ACC112 (cell line): ENCODE measurements at regions not wholly inside any gene's neighbourhood (a gene's known extent, or its start where the extent isn't known, plus 50 kb on each side); places are given as distances from the start of the nearest gene placed in this dataset.

ENCODE experiments used
- H2AFZ ChIP-seq: fragments of 200-600 bp; sonication (generic); one replicate; pipeline ENCODE4 v1.6.0; 2017; ENCODE audit warnings: antibody characterized with exemption, low read length; ENCODE audit not compliant: unreplicated experiment
- H3K27ac ChIP-seq: fragments of 200-600 bp; sonication (generic); 2 replicates; pipeline ENCODE4 v1.5.1; 2014; ENCODE audit warnings: low read depth, mild to moderate bottlenecking, antibody characterized with exemption, low read length, moderate library complexity
- H3K27me3 ChIP-seq: fragments of 200-600 bp; sonication (generic); 2 replicates; pipeline ENCODE4 v1.6.1; 2014; ENCODE audit warnings: mild to moderate bottlenecking, antibody characterized with exemption, low read length, moderate library complexity, mixed read lengths; ENCODE audit not compliant: insufficient read depth
- H3K36me3 ChIP-seq: fragments of 200-600 bp; sonication (generic); 2 replicates; pipeline ENCODE4 v1.6.1; 2016; ENCODE audit warnings: mild to moderate bottlenecking, antibody characterized with exemption, low read length, moderate library complexity, mixed read lengths; ENCODE audit not compliant: insufficient read depth
- H3K4me1 ChIP-seq: fragments of 200-600 bp; sonication (generic); one replicate; pipeline ENCODE4 v1.6.1; 2016; ENCODE audit warnings: low read length, mixed read lengths; ENCODE audit not compliant: insufficient read depth, unreplicated experiment, control insufficient read depth
- H3K4me3 ChIP-seq: fragments of 200-600 bp; sonication (generic); 2 replicates; pipeline ENCODE4 v1.5.1; 2014; ENCODE audit warnings: mild to moderate bottlenecking, low read depth, low read length
- H3K79me2 ChIP-seq: fragments of 200-600 bp; sonication (generic); one replicate; pipeline ENCODE4 v1.6.0; 2016; ENCODE audit warnings: low read length; ENCODE audit not compliant: control insufficient read depth, unreplicated experiment, insufficient read depth

GRCh38 chr21:20611008-20611407 lies 387.2 kb upstream of the NCAM2 start:
- no peak overlapping the region for H2AFZ ChIP-seq
- H3K4me3 ChIP-seq = no peak overlapping the region
- no peaks in the 10 kb centered on the region for H3K79me2 ChIP-seq
- no peak overlapping the region for H3K27ac ChIP-seq
- H3K27me3 ChIP-seq = no peaks in the 10 kb centered on the region
- no peaks in the 10 kb centered on the region for H3K36me3 ChIP-seq
- no peaks in the 10 kb centered on the region for H3K4me1 ChIP-seq

DNA sequence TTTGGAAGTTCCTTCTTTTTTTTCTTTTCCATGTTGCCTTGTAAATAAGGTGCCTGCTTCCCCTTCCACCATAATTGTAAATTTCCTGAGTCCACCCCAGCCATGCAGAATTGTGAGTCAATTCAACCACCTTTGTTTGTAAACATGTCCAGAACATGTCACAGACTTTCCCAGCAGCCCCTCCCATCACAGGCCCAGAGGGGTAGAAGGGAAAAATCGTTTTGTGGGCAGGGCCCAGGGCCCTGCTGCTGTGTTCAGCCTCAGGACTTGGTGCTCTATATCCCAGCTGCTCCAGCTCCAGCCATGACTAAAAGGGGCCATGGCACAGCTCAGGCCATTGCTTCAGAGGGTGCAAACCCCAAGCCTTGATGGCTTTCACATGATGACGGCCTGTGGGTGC lies 384.6 kb upstream of the NCAM2 start:
- no peak overlapping the region for H2AFZ ChIP-seq
- H3K27ac ChIP-seq = no peak overlapping the region
- H3K36me3 ChIP-seq = no peaks in the 10 kb centered on the region
- H3K4me3 ChIP-seq = no peak overlapping the region
- H3K79me2 ChIP-seq = no peaks in the 10 kb centered on the region
- no peaks in the 10 kb centered on the region for H3K27me3 ChIP-seq
- H3K4me1 ChIP-seq = no peaks in the 10 kb centered on the region

DNA sequence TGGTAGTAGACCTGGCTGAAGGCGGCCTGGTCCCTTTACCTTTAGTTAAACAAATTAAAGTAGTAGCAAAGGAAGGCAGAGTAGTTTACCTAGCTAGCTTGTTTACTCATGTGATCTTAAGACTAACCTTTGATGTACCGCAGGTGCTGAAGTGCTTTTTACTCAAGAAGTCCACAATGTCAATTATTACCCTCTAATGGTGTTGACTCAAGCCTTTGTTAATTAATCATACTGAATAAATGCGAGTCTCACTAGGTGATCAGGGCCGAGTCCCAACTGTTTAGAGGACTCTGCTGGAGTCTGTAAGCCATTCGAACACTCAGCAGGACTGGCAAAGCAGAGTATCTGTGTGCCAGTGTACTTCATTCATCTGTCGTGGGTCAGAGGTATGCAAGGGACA lies 381.1 kb upstream of the NCAM2 start:
- Histone ChIP-seq H3K4me1 (no peaks in the 10 kb centered on the region), H3K27me3 (no peaks in the 10 kb centered on the region), H3K79me2 (no peaks in the 10 kb centered on the region), H3K36me3 (no peaks in the 10 kb centered on the region), H2AFZ (no peak overlapping the region), H3K4me3 (no peak overlapping the region), H3K27ac (no peak overlapping the region)

GRCh38 chr21:20618878-20619277 lies 379.3 kb upstream of the NCAM2 start:
- H3K79me2 ChIP-seq = no peaks in the 10 kb centered on the region
- no peak overlapping the region for H2AFZ ChIP-seq
- no peak overlapping the region for H3K27ac ChIP-seq
- H3K27me3 ChIP-seq = no peaks in the 10 kb centered on the region
- no peak overlapping the region for H3K4me3 ChIP-seq
- H3K36me3 ChIP-seq = no peaks in the 10 kb centered on the region
- no peaks in the 10 kb centered on the region for H3K4me1 ChIP-seq

GRCh38 chr21:20627594-20627993 lies 370.6 kb upstream of the NCAM2 start:
- Histone ChIP-seq H3K36me3 (no peaks in the 10 kb centered on the region), H3K27me3 (no peaks in the 10 kb centered on the region), H3K4me3 (no peak overlapping the region), H3K4me1 (no peaks in the 10 kb centered on the region), H2AFZ (no peak overlapping the region), H3K79me2 (no peaks in the 10 kb centered on the region), H3K27ac (no peak overlapping the region)

- H3K27me3 ChIP-seq = no peaks in the 10 kb centered on the region
- H3K4me1 ChIP-seq = no peaks in the 10 kb centered on the region
- H3K4me3 ChIP-seq = no peak overlapping the region
- H2AFZ ChIP-seq = no peak overlapping the region
- no peaks in the 10 kb centered on the region for H3K79me2 ChIP-seq
- H3K27ac ChIP-seq = no peak overlapping the region
- no peaks in the 10 kb centered on the region for H3K36me3 ChIP-seq
These were observed 366.6 kb upstream of the NCAM2 start for GRCh38 chr21:20631633-20632032.

DNA sequence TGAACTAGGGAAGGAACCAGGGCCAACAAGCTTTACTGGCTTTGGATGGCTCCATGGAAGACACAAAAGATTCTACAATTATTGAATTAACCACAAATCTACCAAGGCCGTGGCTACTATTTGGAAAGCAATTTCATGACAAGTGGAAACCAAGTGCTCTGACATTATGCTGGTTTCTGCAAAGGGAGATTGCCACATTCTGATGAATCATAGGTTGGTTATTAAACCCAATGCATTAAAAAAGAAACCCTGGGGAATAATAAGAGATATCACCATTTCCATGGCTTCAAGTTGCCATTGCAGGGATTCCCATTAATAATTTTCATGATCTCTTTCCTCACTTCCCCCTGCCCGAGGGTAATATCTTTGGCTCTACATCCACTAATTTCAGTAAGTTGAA lies 359.2 kb upstream of the NCAM2 start:
- H3K27ac ChIP-seq = no peak overlapping the region
- no peak overlapping the region for H3K4me3 ChIP-seq
- H3K36me3 ChIP-seq = no peaks in the 10 kb centered on the region
- no peaks in the 10 kb centered on the region for H3K4me1 ChIP-seq
- H3K79me2 ChIP-seq = no peaks in the 10 kb centered on the region
- no peak overlapping the region for H2AFZ ChIP-seq
- H3K27me3 ChIP-seq = no peaks in the 10 kb centered on the region

GRCh38 chr21:20641241-20641640 lies 357.0 kb upstream of the NCAM2 start:
- H3K79me2 ChIP-seq = no peaks in the 10 kb centered on the region
- no peaks in the 10 kb centered on the region for H3K4me1 ChIP-seq
- H3K36me3 ChIP-seq = no peaks in the 10 kb centered on the region
- no peaks in the 10 kb centered on the region for H3K27me3 ChIP-seq
- H3K4me3 ChIP-seq = no peak overlapping the region
- H2AFZ ChIP-seq = no peak overlapping the region
- H3K27ac ChIP-seq = no peak overlapping the region

DNA sequence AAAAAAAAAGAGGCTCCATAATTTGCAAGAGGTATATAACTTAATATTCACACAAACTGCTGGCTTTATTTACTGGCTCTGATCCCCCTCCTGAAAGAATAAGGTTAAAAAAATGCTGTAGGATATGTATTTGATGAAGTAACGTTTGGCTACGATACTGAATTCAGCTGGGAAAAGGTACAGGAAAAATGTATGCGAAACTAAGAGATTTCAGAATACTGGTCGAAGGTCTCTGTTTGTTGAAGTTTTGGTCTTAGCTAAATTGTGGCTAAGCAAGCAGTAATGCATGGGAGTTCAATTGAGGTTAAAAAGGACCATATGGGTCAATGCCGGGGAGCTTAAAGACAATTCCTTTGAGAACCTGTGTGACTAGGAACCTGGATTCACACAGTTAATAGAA lies 355.5 kb upstream of the NCAM2 start:
- Histone ChIP-seq H3K27me3 (no peaks in the 10 kb centered on the region), H3K27ac (no peak overlapping the region), H3K4me1 (no peaks in the 10 kb centered on the region), H3K4me3 (no peak overlapping the region), H2AFZ (no peak overlapping the region), H3K36me3 (no peaks in the 10 kb centered on the region), H3K79me2 (no peaks in the 10 kb centered on the region)

DNA sequence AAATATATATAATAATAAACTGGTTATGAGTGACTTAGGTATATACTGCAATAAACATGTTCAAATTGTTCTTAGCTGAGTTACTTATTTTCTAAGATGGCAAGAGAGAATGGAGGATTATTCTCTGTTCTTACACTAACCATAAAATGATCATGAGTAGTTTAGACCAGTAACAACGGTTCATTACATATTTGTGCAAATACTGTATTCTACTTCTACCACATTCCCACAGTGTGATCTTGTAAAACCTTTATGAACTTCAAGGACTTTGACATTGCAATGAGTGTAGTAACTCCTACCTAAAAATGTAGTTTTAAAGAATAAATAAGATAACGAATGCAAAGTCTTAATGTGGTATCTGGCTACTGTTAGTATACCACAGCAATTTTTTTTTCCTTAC lies 353.7 kb upstream of the NCAM2 start:
- H3K36me3 ChIP-seq = no peaks in the 10 kb centered on the region
- no peak overlapping the region for H3K4me3 ChIP-seq
- no peak overlapping the region for H3K27ac ChIP-seq
- no peaks in the 10 kb centered on the region for H3K4me1 ChIP-seq
- no peak overlapping the region for H2AFZ ChIP-seq
- H3K79me2 ChIP-seq = no peaks in the 10 kb centered on the region
- no peaks in the 10 kb centered on the region for H3K27me3 ChIP-seq

GRCh38 chr21:20645344-20645743 lies 352.9 kb upstream of the NCAM2 start:
- Histone ChIP-seq H3K79me2 (no peaks in the 10 kb centered on the region), H3K4me1 (no peaks in the 10 kb centered on the region), H3K36me3 (no peaks in the 10 kb centered on the region), H2AFZ (no peak overlapping the region), H3K4me3 (no peak overlapping the region), H3K27me3 (no peaks in the 10 kb centered on the region), H3K27ac (no peak overlapping the region)
